ENCODE measurements at regions not wholly inside any gene's neighbourhood (a gene's known extent, or its start where the extent isn't known, plus 50 kb on each side); places are given as distances from the start of the nearest gene placed in this dataset.

- no peak for DNase-seq (ENCODE audit: insufficient read length, low spot score)
- no peak for FAIRE-seq
- TF ChIP-seq POU2F2 (IDR thresholded peaks at IDR 0.05; ENCODE audit: low read depth, low read length) (no peak), PAX5 (IDR thresholded peaks at IDR 0.05; ENCODE audit: insufficient read depth, low read length, severe bottlenecking) (no peak), TAF1 (IDR thresholded peaks at IDR 0.05; ENCODE audit: low read depth, low read length) (no peak), POLR2AphosphoS5 (IDR thresholded peaks at IDR 0.05; ENCODE audit: low read depth, low read length) (no peak), SPI1 (IDR thresholded peaks at IDR 0.05; ENCODE audit: low read depth, low read length) (no peak), POLR2A (IDR thresholded peaks at IDR 0.05; ENCODE audit: low read depth, low read length) (no peak)
Measured at GRCh38 chrX:5399403-5399802, 829.3 kb downstream of the NLGN4X start.

GRCh38 chrX:5397409-5397808 lies 831.3 kb downstream of the NLGN4X start:
- DNase-seq (ENCODE audit: insufficient read length, low spot score) (no peak), FAIRE-seq (no peak)
- no peak for TF ChIP-seq PAX5 (IDR thresholded peaks at IDR 0.05; ENCODE audit: insufficient read depth, low read length, severe bottlenecking)
- no peak for TF ChIP-seq POLR2AphosphoS5 (IDR thresholded peaks at IDR 0.05; ENCODE audit: low read depth, low read length)
- TF ChIP-seq POU2F2 (IDR thresholded peaks at IDR 0.05; ENCODE audit: low read depth, low read length), result no peak
- no peak for TF ChIP-seq TAF1 (IDR thresholded peaks at IDR 0.05; ENCODE audit: low read depth, low read length)
- TF ChIP-seq SPI1 (IDR thresholded peaks at IDR 0.05; ENCODE audit: low read depth, low read length), result no peak
- no peak for TF ChIP-seq POLR2A (IDR thresholded peaks at IDR 0.05; ENCODE audit: low read depth, low read length)

GRCh38 chrX:5390376-5390775 lies 838.3 kb downstream of the NLGN4X start:
- DNase-seq (ENCODE audit: insufficient read length, low spot score), result no peak
- no peak for TF ChIP-seq POU2F2 (IDR thresholded peaks at IDR 0.05; ENCODE audit: low read depth, low read length)
- TF ChIP-seq TAF1 (IDR thresholded peaks at IDR 0.05; ENCODE audit: low read depth, low read length), result no peak
- no peak for TF ChIP-seq PAX5 (IDR thresholded peaks at IDR 0.05; ENCODE audit: insufficient read depth, low read length, severe bottlenecking)
- no peak for TF ChIP-seq SPI1 (IDR thresholded peaks at IDR 0.05; ENCODE audit: low read depth, low read length)
- no peak for TF ChIP-seq POLR2AphosphoS5 (IDR thresholded peaks at IDR 0.05; ENCODE audit: low read depth, low read length)
- TF ChIP-seq POLR2A (IDR thresholded peaks at IDR 0.05; ENCODE audit: low read depth, low read length), result no peak
- no peak for FAIRE-seq

- TF ChIP-seq TAF1 (IDR thresholded peaks at IDR 0.05; ENCODE audit: low read depth, low read length) (no peak), SPI1 (IDR thresholded peaks at IDR 0.05; ENCODE audit: low read depth, low read length) (peak; percentile 59)
- no peak for FAIRE-seq
- no peak for DNase-seq (ENCODE audit: insufficient read length, low spot score)
Measured at GRCh38 chrX:5388087-5388486, 840.6 kb downstream of the NLGN4X start.

- no peak for FAIRE-seq
Measured at GRCh38 chrX:5380426-5380825, 848.2 kb downstream of the NLGN4X start.

GRCh38 chrX:5341902-5342301 lies 886.8 kb downstream of the NLGN4X start:
- no peak for FAIRE-seq
- no peak for TF ChIP-seq SPI1 (IDR thresholded peaks at IDR 0.05; ENCODE audit: low read depth, low read length)
- TF ChIP-seq POLR2A (IDR thresholded peaks at IDR 0.05; ENCODE audit: low read depth, low read length), result no peak
- no peak for TF ChIP-seq PAX5 (IDR thresholded peaks at IDR 0.05; ENCODE audit: insufficient read depth, low read length, severe bottlenecking)
- TF ChIP-seq POLR2AphosphoS5 (IDR thresholded peaks at IDR 0.05; ENCODE audit: low read depth, low read length), result no peak
- no peak for TF ChIP-seq POU2F2 (IDR thresholded peaks at IDR 0.05; ENCODE audit: low read depth, low read length)
- no peak for TF ChIP-seq TAF1 (IDR thresholded peaks at IDR 0.05; ENCODE audit: low read depth, low read length)
- DNase-seq (ENCODE audit: insufficient read length, low spot score), result no peak

More at GRCh38 chrX:5380426-5380825, 848.2 kb downstream of the NLGN4X start:
- TF ChIP-seq POU2F2 (IDR thresholded peaks at IDR 0.05; ENCODE audit: low read depth, low read length) (no peak), TAF1 (IDR thresholded peaks at IDR 0.05; ENCODE audit: low read depth, low read length) (no peak), SPI1 (IDR thresholded peaks at IDR 0.05; ENCODE audit: low read depth, low read length) (no peak), PAX5 (IDR thresholded peaks at IDR 0.05; ENCODE audit: insufficient read depth, low read length, severe bottlenecking) (no peak), POLR2A (IDR thresholded peaks at IDR 0.05; ENCODE audit: low read depth, low read length) (no peak), POLR2AphosphoS5 (IDR thresholded peaks at IDR 0.05; ENCODE audit: low read depth, low read length) (no peak)
- DNase-seq (ENCODE audit: insufficient read length, low spot score), result no peak

GRCh38 chrX:5337160-5337559 lies 891.5 kb downstream of the NLGN4X start:
- TF ChIP-seq POLR2AphosphoS5 (IDR thresholded peaks at IDR 0.05; ENCODE audit: low read depth, low read length) (no peak), TAF1 (IDR thresholded peaks at IDR 0.05; ENCODE audit: low read depth, low read length) (no peak), PAX5 (IDR thresholded peaks at IDR 0.05; ENCODE audit: insufficient read depth, low read length, severe bottlenecking) (no peak), POU2F2 (IDR thresholded peaks at IDR 0.05; ENCODE audit: low read depth, low read length) (no peak), SPI1 (IDR thresholded peaks at IDR 0.05; ENCODE audit: low read depth, low read length) (no peak), POLR2A (IDR thresholded peaks at IDR 0.05; ENCODE audit: low read depth, low read length) (no peak)
- FAIRE-seq (no peak), DNase-seq (ENCODE audit: insufficient read length, low spot score) (no peak)

- FAIRE-seq, result no peak
- no peak for DNase-seq (ENCODE audit: insufficient read length, low spot score)
- TF ChIP-seq TAF1 (IDR thresholded peaks at IDR 0.05; ENCODE audit: low read depth, low read length) (no peak), POLR2A (IDR thresholded peaks at IDR 0.05; ENCODE audit: low read depth, low read length) (no peak), PAX5 (IDR thresholded peaks at IDR 0.05; ENCODE audit: insufficient read depth, low read length, severe bottlenecking) (no peak), POU2F2 (IDR thresholded peaks at IDR 0.05; ENCODE audit: low read depth, low read length) (no peak), POLR2AphosphoS5 (IDR thresholded peaks at IDR 0.05; ENCODE audit: low read depth, low read length) (no peak), SPI1 (IDR thresholded peaks at IDR 0.05; ENCODE audit: low read depth, low read length) (no peak)
Measured at GRCh38 chrX:5324546-5324945, 904.1 kb downstream of the NLGN4X start.

- DNase-seq (ENCODE audit: insufficient read length, low spot score) (no peak), FAIRE-seq (no peak)
- no peak for TF ChIP-seq TAF1 (IDR thresholded peaks at IDR 0.05; ENCODE audit: low read depth, low read length)
- no peak for TF ChIP-seq POU2F2 (IDR thresholded peaks at IDR 0.05; ENCODE audit: low read depth, low read length)
- no peak for TF ChIP-seq POLR2AphosphoS5 (IDR thresholded peaks at IDR 0.05; ENCODE audit: low read depth, low read length)
- no peak for TF ChIP-seq SPI1 (IDR thresholded peaks at IDR 0.05; ENCODE audit: low read depth, low read length)
- TF ChIP-seq PAX5 (IDR thresholded peaks at IDR 0.05; ENCODE audit: insufficient read depth, low read length, severe bottlenecking), result no peak
- TF ChIP-seq POLR2A (IDR thresholded peaks at IDR 0.05; ENCODE audit: low read depth, low read length), result no peak
Measured at GRCh38 chrX:5314148-5314547, 914.5 kb downstream of the NLGN4X start.

GRCh38 chrX:5307416-5307815 lies 921.3 kb downstream of the NLGN4X start:
- no peak for FAIRE-seq
- TF ChIP-seq POU2F2 (IDR thresholded peaks at IDR 0.05; ENCODE audit: low read depth, low read length) (no peak), SPI1 (IDR thresholded peaks at IDR 0.05; ENCODE audit: low read depth, low read length) (no peak), TAF1 (IDR thresholded peaks at IDR 0.05; ENCODE audit: low read depth, low read length) (no peak), POLR2A (IDR thresholded peaks at IDR 0.05; ENCODE audit: low read depth, low read length) (no peak), PAX5 (IDR thresholded peaks at IDR 0.05; ENCODE audit: insufficient read depth, low read length, severe bottlenecking) (no peak), POLR2AphosphoS5 (IDR thresholded peaks at IDR 0.05; ENCODE audit: low read depth, low read length) (no peak)
- DNase-seq (ENCODE audit: insufficient read length, low spot score), result no peak

Measured in GM12891 (cell line).